ENCODE measurements at regions not wholly inside any gene's neighbourhood (a gene's known extent, or its start where the extent isn't known, plus 50 kb on each side); places are given as distances from the start of the nearest gene placed in this dataset.
"Not testable (repeated sequence)": the region's sequence is repeated elsewhere in the genome, so short reads cannot be mapped to it uniquely, and the experiment has no call there.

GRCh38 chr7:69433081-69433480 lies 165.2 kb upstream of the AUTS2 start:
- DNase-seq (ENCODE audit: low spot score): no peak

GRCh38 chr7:69434398-69434815 lies 163.9 kb upstream of the AUTS2 start:
- peak; percentile 33 for DNase-seq (ENCODE audit: low spot score)

DNA sequence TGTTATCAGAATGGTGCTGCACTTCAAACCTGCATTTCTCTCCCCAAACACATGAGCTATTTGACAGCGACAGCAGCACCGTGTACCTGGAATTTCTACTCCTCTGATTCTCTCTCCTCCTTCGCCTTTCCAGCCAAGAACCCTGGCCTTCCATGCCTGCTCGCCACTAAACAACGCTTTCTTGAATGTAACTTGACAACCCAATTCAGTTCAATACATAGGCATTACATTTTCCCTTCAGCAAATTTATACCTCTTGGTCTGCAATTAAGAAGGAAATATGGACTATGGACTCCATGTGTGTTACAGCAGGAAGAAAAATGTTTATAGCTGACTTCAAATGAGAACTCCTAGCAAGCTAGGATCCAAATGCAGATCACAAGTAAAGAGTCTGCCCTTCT lies 162.6 kb upstream of the AUTS2 start:
- DNase-seq (ENCODE audit: low spot score): no peak

GRCh38 chr7:69436946-69437345 lies 161.3 kb upstream of the AUTS2 start:
- DNase-seq (ENCODE audit: low spot score): no peak

- no peak for DNase-seq (ENCODE audit: low spot score)
Measured at GRCh38 chr7:69438584-69439412, 159.5 kb upstream of the AUTS2 start.

DNA sequence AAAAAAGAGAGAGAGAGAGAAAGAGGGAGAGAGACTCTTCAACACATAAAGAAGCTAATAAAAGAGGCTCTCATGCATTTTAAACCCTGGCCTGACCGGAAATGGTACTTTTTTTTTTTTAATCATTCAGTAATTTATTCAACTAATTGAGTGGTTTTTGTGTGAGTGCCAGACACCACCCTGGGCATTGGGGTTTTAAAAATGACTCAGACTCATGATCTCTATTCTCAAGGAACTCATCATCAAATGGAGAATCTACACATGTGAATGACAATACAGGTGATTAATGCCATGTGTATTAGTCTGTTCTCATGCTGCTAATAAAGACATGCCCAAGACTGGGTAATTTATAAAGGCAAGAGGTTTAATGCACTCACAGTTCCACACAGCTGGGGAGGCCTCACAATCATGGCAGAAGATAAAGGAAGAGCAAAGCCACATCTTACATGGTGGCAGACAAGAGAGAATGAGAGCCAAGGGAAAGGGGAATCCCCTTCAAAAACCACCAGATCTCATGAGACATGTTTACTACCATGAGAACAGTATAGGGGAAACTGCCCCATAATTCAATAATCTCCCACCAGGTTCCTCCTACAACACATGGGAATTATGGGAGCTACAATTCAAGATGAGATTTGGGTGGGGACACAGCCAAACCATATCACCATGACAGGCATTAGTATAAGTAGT lies 158.5 kb upstream of the AUTS2 start:
- DNase-seq (ENCODE audit: low spot score): no peak

DNA sequence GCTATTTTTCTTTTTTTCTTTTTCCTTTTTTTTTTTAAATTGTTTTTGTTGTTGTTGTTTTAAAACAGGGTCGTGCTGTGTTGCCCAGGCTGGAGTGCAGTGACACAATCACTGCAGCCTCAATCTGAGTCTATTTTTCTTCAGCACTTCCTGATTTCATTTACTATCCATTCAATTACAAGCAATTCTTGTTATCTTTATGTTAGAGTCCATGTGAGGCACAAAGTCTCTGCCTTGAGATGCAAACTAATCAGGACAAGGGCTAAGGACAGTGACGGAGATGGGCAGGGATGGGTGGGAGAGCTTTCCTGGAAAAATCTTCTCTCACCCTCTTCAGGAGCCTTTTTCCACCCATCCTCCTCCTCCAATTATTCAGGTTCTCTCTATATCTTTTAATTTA lies 157.3 kb upstream of the AUTS2 start:
- no peak for DNase-seq (ENCODE audit: low spot score)

- DNase-seq (ENCODE audit: low spot score): no peak
Measured at GRCh38 chr7:69443136-69443535, 155.1 kb upstream of the AUTS2 start.

- no peak for DNase-seq (ENCODE audit: low spot score)
Measured at GRCh38 chr7:69445541-69445940, 152.7 kb upstream of the AUTS2 start.

DNA sequence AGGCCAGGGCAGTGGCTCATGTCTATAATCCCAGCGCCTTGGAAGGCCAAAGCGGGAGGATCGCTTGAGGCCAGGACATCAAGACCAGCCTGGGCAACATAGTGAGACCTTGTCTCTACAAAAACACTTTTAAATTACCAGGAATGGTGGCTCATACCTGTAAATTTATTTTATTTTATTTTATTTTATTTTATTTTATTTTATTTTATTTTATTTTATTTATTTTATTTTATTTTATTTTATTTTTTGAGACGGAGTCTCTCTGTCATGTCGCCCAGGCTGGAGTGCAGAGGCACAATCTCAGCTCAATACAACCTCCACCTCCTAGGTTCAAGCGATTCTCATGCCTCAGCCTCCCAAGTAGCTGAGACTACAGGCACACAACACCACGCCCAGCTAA lies 152.1 kb upstream of the AUTS2 start:
- not testable (repeated sequence) for DNase-seq (ENCODE audit: low spot score)

DNA sequence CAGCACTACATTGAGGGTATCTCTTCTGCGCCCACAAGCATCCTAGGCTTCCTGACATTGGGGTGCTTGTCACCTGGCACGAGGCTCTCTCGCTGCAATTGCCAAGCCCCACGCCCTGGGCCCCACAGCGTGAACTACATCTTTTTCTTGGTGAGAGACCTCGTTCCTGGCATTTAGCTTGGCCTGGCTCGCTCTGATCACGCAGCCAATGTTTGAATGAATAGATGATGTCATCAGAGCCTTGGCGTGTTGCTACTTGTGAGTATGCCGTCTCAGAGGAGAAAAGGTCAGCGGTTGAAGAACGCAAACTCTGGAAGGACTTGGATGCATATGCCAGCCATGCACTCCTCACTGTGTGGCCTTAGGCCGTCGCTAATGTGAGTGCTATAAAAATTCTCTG lies 150.2 kb upstream of the AUTS2 start:
- no peak for DNase-seq (ENCODE audit: low spot score)

- DNase-seq (ENCODE audit: low spot score): no peak
Measured at GRCh38 chr7:69450456-69450855, 147.8 kb upstream of the AUTS2 start.

DNA sequence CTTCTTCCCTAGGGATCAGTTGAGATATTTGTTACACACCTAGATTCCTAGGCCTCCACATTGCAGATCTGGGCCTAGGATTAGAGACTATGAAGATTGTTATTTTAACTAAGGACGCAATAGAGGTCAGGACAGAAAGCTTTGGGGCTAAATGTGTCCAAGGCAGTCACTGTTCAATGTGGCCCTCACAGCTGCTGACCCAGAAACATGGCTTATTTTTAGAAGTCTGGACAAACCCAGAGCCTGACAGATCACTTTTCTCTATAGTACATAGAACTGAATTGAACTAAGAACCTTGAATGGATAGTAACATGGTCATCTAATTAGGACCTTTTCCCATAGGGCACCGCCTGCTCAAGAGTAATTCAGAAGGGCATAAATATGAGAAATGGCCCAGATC lies 146.6 kb upstream of the AUTS2 start:
- DNase-seq (ENCODE audit: low spot score): no peak

DNA sequence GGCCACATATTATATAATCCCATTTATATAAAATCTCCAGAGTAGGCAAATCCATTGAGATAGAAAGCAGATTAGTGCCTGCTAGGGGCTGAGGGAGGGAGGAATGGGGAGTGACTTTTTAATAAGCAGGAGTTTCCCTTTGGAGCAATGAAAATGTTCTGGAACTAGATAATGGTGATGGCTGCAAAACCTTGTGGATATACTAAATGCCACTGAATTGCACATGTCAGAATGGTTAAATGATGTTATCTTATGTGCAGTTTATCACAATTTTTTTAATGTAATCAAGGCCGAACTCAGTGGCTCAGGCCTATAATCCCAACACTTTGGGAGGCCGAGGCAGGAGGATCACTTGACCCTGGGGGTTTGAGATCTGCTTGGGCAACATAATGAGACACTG lies 145.5 kb upstream of the AUTS2 start:
- DNase-seq (ENCODE audit: low spot score): no peak

GRCh38 chr7:69457595-69458504 lies 140.4 kb upstream of the AUTS2 start:
- DNase-seq (ENCODE audit: low spot score): no peak

DNA sequence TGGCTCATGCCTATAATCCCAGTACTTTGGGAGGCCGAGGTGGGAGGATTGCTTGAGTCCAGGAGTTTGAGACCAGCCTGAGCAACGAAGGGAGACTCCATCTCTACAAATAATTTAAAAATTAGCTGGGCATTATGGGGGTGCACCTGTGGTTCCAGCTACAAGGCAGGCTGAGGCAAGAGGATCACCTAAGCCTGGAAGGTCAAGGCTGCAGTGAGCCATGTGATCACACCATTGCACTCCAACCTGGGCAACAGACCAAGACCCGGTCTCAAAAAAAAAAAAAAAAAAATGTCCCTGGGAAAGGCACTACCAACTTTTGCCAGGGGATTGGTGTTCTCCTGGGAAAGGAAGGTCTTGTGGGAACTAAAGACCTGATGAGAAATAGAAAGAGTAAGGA lies 134.2 kb upstream of the AUTS2 start:
- no peak for DNase-seq (ENCODE audit: low spot score)

DNA sequence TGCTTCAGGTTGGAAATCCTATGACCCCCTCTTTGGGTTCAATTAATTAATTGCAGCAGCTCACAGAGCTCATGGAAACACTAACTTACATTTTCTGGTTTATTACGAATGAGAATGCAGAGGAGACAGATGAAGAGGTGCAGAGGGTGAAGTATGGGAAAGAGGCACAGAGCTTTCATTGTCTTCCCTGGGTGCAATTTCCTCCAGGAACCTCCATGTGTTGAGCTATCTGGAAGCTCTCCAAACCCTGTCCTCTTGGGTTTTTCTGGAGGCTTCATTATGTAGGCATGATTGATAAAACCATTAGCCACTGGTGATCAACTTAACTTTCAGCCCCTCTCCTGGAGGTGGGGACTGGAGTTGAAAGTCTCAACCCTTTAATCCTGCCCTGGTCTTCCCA lies 133.0 kb upstream of the AUTS2 start:
- DNase-seq (ENCODE audit: low spot score): no peak

- no peak for DNase-seq (ENCODE audit: low spot score)
Measured at GRCh38 chr7:69467826-69468225, 130.4 kb upstream of the AUTS2 start.

DNA sequence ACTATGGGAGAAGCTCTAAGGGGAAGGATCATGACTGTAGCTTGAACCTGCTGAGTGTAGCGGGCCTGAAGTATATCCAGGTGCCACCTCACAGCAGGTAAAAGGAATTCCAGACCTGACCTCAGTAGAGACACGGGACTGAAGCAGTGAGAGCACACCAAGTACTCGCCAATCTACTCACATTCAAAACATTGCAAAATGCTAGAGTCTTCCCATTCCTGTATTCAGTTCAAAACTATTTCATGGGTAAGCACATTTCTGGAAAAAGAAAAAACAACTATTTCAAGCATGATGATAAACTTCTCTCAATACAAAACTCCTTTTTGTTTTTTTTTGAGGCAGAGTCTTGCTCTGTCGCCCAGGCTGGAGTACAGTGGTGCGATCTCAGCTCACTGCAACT lies 121.9 kb upstream of the AUTS2 start:
- no peak for DNase-seq (ENCODE audit: low spot score)

DNA sequence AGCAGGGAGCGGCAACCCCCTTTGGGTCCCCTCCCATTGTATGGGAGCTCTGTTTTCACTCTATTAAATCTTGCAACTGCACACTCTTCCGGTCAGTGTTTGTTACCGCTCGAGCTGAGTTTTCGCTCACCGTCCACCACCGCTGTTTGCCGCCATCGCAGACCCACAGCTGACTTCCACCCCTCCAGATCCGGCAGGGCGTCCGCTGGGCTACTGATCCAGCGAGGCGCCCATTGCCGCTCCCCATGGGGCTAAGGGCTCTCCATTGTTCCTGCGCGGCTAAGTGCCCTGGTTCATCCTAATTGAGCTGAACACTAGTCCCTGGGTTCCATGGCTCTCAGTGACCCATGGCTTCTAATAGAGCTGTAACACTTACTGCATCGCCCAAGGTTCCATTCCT lies 115.6 kb upstream of the AUTS2 start:
- DNase-seq (ENCODE audit: low spot score): no peak

- no peak for DNase-seq (ENCODE audit: low spot score)
Measured at GRCh38 chr7:69489533-69489932, 108.7 kb upstream of the AUTS2 start.

DNA sequence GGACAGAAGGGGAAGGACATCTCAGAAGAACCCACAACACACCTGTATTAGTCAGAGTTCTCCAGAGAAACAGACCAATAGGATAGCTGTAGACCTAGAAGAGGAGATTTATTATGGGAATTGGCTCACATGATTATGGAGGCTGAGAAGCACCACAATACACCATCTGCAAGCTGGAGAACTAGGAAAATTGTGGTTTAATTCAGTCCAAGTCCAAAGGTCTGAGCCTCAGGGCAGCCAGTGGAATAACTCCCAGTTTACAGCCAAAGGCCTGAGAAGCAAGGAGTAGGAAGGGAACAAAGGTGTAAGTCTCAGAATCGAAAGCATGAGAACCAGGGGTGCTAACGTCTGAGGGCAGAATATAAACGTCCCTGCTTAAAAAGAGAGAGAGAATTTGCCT lies 99.6 kb upstream of the AUTS2 start:
- no peak for DNase-seq (ENCODE audit: low spot score)

GRCh38 chr7:69502358-69502757 lies 95.9 kb upstream of the AUTS2 start:
- DNase-seq (ENCODE audit: low spot score): no peak

All from kidney tubule cell (primary cell).